Pancreas (tissue), 10 donors: ENCODE measurements at regions not wholly inside any gene's neighbourhood (a gene's known extent, or its start where the extent isn't known, plus 50 kb on each side); places are given as distances from the start of the nearest gene placed in this dataset.

Experiments
- ATAC-seq, 4 donors: fragments of 200-7000 bp; cut with Tn5 transposase; one replicate each; pipeline versions ENCODE4 v1.8.0 to v1.9.1; 2020; ENCODE audit warnings: mild to moderate bottlenecking in 4 of 4, moderate library complexity in 4 of 4
- DNase-seq, 6 donors: peaks; one replicate each; pipeline ENCODE4 v3.0.0-alpha.2; 2020
- FAIRE-seq: peaks from 2 replicates; lab custom pipeline; 2012; peaks lifted over from hg19 to GRCh38; lab: Jason Lieb, UNC
- H3K27ac ChIP-seq, 4 donors: fragments of 200-600 bp; sonication (generic); 1 replicate in 3 of 4; 2 replicates in 1 of 4; pipeline versions ENCODE4 v1.5.0 to v1.8.0; 2020
- H3K27me3 ChIP-seq, 4 donors: fragments of 200-600 bp; one replicate each; pipeline ENCODE4 v1.8.0; 2021
- H3K36me3 ChIP-seq, 3 donors: fragments of 200-600 bp; sonication (generic) in 1 of 3; one replicate each; pipeline versions ENCODE4 v1.5.0 to v1.8.0; 2020 to 2021
- H3K4me1 ChIP-seq, 3 donors: fragments of 200-600 bp; one replicate each; pipeline ENCODE4 v1.8.0; 2021
- H3K4me3 ChIP-seq, 4 donors: fragments of 200-600 bp; sonication (generic) in 2 of 4; one replicate each; pipeline versions ENCODE4 v1.5.0 to v1.8.0; 2020 to 2021
- H3K9me3 ChIP-seq, 4 donors: fragments of 200-600 bp; one replicate each; pipeline ENCODE4 v1.8.0; 2021
- WGBS, 2 donors: extraction: QIAGEN DNeasy Blood & Tissue Kit; methylation state at CpG; one replicate each; pipeline ENCODE4 v1.1.7; 2013; 5-methylcytosine and 5-hydroxymethylcytosine counted together
- intact Hi-C, 3 donors: fragments of 100-400 bp; cut with DNase I; formaldehyde crosslinking; loops; one replicate each; pipeline versions ENCODE4 v1.11.1 to v1.14.2; 2022
- TF ChIP-seq, protein P1 (sequence below), 4 donors: fragments of 200-600 bp; sonication (generic) in 3 of 4; IDR thresholded peaks; one replicate each; pipeline versions ENCODE4 v1.5.0 to v1.8.0; 2021; ENCODE audit warnings: antibody characterized with exemption in 4 of 4
- donor health status: healthy with polysubstance abuse.
- donor health status: DM: no; HTN: no; CAD: no; lungs with moderate emphysema.
- donor health status: DM: no; HTN: no; CAD: no.
- donor health status: control.
- donor health status: control.
- donor health status: Bipolar disorder and iron deficiency.
- donor health status: DM: yes; HTN: yes; CAD: no.
- donor health status: DM: no; HTN: no; CAD: no.
- donor health status: DM: no; HTN: no; CAD: no.
- donor health status: DM: yes; HTN: yes; CAD: no.

DNA sequence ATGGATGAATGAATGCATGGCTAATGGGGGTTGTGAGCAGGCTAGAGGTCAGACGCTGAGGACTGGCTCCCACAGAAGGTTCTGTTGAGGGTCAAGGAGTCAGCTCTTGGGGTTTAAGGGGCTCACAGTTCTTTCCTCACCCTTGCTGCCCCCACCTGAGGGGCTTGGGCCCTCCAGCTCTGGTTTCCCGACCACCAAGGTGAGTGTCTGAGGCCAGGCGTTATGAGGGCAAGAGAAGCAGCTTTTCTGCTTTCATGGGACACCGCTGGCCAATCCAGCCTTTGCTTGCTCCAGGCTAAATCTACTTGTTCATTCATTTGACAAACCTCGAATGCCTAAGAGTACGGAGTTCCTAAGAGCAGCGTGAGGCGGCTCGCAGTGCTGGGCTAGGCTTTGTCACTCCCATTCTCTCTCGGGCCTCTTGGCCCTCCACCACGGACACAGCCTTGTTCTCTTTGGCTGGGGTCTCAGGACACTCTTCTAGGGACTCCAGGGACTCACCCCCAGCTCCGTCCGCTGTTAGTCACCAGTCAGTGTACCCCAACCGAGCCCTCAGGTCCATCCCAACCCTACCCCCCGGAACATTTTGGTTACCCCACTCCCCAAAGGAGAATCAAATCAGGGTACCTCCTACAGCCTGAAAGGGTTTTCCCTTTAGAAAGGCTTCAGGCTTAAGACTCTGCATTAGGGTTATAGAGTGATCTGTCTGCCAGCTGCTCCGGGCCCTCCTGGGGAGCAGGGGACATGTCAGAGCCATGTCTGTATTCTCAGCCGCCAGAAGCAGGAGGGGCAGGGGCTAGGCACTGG is 210.1 kb upstream of the MVB12B start:
- Histone ChIP-seq H3K9me3 (no peaks in the 10 kb centered on the region), H3K27me3 (no peaks in the 10 kb centered on the region), H3K4me3 (no peak overlapping the region), H3K27ac (no peak overlapping the region), H3K36me3 (no peaks in the 10 kb centered on the region), H3K4me1 (no peaks in the 10 kb centered on the region)
- TF ChIP-seq, protein P1, sequence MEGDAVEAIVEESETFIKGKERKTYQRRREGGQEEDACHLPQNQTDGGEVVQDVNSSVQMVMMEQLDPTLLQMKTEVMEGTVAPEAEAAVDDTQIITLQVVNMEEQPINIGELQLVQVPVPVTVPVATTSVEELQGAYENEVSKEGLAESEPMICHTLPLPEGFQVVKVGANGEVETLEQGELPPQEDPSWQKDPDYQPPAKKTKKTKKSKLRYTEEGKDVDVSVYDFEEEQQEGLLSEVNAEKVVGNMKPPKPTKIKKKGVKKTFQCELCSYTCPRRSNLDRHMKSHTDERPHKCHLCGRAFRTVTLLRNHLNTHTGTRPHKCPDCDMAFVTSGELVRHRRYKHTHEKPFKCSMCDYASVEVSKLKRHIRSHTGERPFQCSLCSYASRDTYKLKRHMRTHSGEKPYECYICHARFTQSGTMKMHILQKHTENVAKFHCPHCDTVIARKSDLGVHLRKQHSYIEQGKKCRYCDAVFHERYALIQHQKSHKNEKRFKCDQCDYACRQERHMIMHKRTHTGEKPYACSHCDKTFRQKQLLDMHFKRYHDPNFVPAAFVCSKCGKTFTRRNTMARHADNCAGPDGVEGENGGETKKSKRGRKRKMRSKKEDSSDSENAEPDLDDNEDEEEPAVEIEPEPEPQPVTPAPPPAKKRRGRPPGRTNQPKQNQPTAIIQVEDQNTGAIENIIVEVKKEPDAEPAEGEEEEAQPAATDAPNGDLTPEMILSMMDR (IDR thresholded peaks at IDR 0.05) = no peak
- ATAC-seq (no peak), DNase-seq (no peak), FAIRE-seq (no peak)
- WGBS, 2 donors = 67 to 78% methylated on average over 17 of the region's 17 CpGs
- intact Hi-C loops = no loop called here

DNA sequence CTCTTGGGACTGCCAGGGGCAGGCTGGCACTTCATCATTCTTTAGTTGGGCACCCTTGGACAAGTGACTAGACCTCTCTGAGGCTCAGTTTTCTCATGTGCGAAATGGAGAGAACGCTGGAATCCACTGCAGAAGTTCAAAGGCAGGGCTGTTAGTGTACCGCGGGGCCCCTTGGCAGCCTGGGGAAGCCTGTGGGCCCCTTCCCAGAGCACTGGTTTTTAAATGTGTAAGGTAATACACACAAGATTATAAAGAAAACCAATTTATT is 209.5 kb upstream of the MVB12B start:
- intact Hi-C loops = no loop called here
- H3K27me3 ChIP-seq = no peaks in the 10 kb centered on the region
- H3K27ac ChIP-seq = no peak overlapping the region
- ATAC-seq = no peak
- no peaks in the 10 kb centered on the region for H3K4me1 ChIP-seq
- TF ChIP-seq, protein P1 (IDR thresholded peaks at IDR 0.05) = no peak
- FAIRE-seq = no peak
- WGBS, 2 donors = 90 to 98% methylated on average over 4 of the region's 4 CpGs
- no peak for DNase-seq
- H3K4me3 ChIP-seq = no peak overlapping the region
- no peaks in the 10 kb centered on the region for H3K9me3 ChIP-seq
- H3K36me3 ChIP-seq = no peaks in the 10 kb centered on the region

DNA sequence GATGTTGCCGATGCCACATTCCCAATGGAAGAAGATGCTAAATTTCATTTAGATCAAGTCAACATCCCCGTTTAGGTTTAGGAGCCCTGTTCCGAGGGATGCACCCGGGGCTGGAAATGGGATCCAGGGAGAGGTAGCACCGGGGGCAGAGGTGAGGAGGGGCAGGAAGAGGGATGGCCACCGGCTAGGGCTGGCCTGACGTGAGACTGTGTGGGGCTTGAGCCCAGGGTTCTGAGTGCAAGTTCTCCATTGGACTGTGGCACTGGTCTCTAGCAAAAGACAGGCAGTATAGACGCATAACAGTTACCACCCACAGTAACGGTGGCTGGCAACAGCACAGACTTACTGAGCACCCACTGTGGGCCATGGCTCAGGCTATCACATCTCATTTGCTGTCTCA is 209.0 kb upstream of the MVB12B start:
- no peaks in the 10 kb centered on the region for H3K9me3 ChIP-seq
- FAIRE-seq = no peak
- H3K4me1 ChIP-seq = no peaks in the 10 kb centered on the region
- H3K4me3 ChIP-seq = no peak overlapping the region
- no peak for DNase-seq
- no peaks in the 10 kb centered on the region for H3K27me3 ChIP-seq
- no peak for ATAC-seq
- TF ChIP-seq, protein P1 (IDR thresholded peaks at IDR 0.05) = no peak
- no peaks in the 10 kb centered on the region for H3K36me3 ChIP-seq
- intact Hi-C loops = no loop called here
- WGBS, 2 donors = 72 to 86% methylated on average over 9 of the region's 9 CpGs
- no peak overlapping the region for H3K27ac ChIP-seq

DNA sequence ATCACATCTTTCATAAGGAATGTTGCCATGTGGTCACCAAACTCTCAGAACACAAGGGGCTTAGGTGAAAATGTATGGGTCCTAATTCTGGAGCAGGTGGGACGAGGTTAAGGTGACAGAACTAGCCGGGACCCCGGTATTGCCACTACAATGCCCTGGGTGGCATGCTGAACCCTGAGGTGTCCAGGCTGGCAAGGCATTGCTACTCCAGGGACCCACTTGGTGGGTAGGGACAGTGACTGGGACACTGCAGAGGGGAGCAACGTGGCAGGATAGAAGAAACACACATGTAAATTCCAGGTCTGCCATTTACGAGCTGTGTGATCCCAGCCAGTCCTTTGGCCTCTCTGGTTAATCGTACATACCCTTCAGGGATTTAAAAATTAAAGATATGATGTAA is 206.9 kb upstream of the MVB12B start:
- no peaks in the 10 kb centered on the region for H3K36me3 ChIP-seq
- no peak for ATAC-seq
- no peak for DNase-seq
- no peak overlapping the region for H3K4me3 ChIP-seq
- 65 to 77% methylated on average over 6 of the region's 6 CpGs for WGBS, 2 donors
- no peak for FAIRE-seq
- no peaks in the 10 kb centered on the region for H3K9me3 ChIP-seq
- no peak overlapping the region for H3K27ac ChIP-seq
- TF ChIP-seq, protein P1 (IDR thresholded peaks at IDR 0.05) = no peak
- no peaks in the 10 kb centered on the region for H3K27me3 ChIP-seq
- H3K4me1 ChIP-seq = no peaks in the 10 kb centered on the region
- intact Hi-C loops = no loop called here

DNA sequence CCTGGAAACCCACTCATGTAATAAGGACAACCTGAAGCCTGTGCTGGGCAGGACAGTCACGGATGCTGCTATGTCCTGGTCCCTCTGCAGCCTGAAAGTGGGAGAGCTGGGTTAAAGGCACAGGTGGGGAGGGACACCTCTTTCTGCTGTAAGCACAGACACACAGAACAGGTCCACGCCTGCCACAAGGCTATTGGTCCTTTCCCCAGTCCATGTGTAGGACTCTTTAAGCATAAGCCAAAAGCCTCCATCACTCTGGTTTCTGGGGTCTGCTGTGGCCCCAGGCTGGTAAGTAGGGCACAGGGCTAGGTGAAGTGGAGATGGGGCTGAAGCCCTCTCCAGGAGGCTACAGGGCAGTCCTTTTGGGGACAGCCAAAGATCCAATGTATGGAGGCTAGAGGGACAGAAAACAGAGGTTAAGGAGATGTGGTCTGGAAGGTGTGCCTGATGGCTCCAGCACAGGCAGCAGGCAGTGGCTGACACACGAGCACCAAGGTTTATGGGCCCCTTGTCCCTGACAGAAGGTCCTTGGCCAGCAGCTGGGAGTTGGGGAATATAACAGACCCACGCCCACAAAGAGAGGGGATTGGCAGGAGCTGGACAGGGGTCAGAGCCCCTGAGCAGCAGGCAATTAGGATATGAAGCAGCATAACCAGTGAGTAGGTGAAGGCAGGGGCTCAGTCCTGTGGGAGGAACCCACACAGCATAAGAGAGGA is 203.6 kb upstream of the MVB12B start:
- no peak for FAIRE-seq
- Histone ChIP-seq H3K27ac (no peak overlapping the region), H3K27me3 (no peaks in the 10 kb centered on the region), H3K4me3 (no peak overlapping the region), H3K4me1 (no peaks in the 10 kb centered on the region), H3K36me3 (no peaks in the 10 kb centered on the region), H3K9me3 (no peaks in the 10 kb centered on the region)
- TF ChIP-seq, protein P1 (IDR thresholded peaks at IDR 0.05) = no peak
- no peak for ATAC-seq
- 52 to 57% methylated on average over 4 of the region's 4 CpGs for WGBS, 2 donors
- intact Hi-C loops = no loop called here
- DNase-seq = no peak
